IMR-90 (cell line): ENCODE measurements at regions not wholly inside any gene's neighbourhood (a gene's known extent, or its start where the extent isn't known, plus 50 kb on each side); places are given as distances from the start of the nearest gene placed in this dataset.

ENCODE experiments used
- ATAC-seq: fragments of 200-7000 bp; cut with Tn5 transposase; 2 replicates; pipeline ENCODE4 v1.9.1; 2020; ENCODE audit warnings: low read depth, mild to moderate bottlenecking, moderate library complexity
- BruUV-seq: library from RNA; stranded (reverse); fragments of 400-500 nt; replicated peaks from 2 replicates; lab custom pipeline; 2021; lab: Mats Ljungman, UMichigan
- CTCF ChIA-PET: fragments of 300-600 bp; formaldehyde crosslinking; extraction: SDS; loops from one replicate; lab custom pipeline; 2021; ENCODE audit warnings: antibody characterized with exemption; lab: Yijun Ruan, JAX
- POLR2A ChIA-PET: fragments of 300-600 bp; sonication (Branson Sonifier 250); formaldehyde crosslinking; loops from one replicate; lab custom pipeline; 2022; ENCODE audit warnings: antibody characterized with exemption; ENCODE audit not compliant: unreplicated experiment; lab: Charles Lee
- DNase-seq: peaks from one replicate; pipeline ENCODE4 v3.0.0; 2013
- H2AFZ ChIP-seq: replicated peaks from 2 replicates; pipeline ENCODE3; 2013; ENCODE audit warnings: low read length, mild to moderate bottlenecking; ENCODE audit not compliant: poor library complexity
- H2AK5ac ChIP-seq: 2 replicates; pipeline ENCODE4 v1.6.1; 2013; ENCODE audit warnings: low read depth, low read length, inconsistent platforms
- H2AK9ac ChIP-seq: replicated peaks from 2 replicates; pipeline ENCODE3; 2013; ENCODE audit warnings: mild to moderate bottlenecking, low read depth, low read length, moderate library complexity; ENCODE audit not compliant: poor library complexity
- H2BK120ac ChIP-seq: 2 replicates; pipeline ENCODE4 v1.6.1; 2013; ENCODE audit warnings: low read depth, low read length, inconsistent platforms
- H2BK15ac ChIP-seq: 3 replicates; pipeline ENCODE4 v1.6.1; 2013; ENCODE audit warnings: low read depth, low read length, inconsistent platforms
- H2BK20ac ChIP-seq: 2 replicates; pipeline ENCODE4 v1.6.1; 2013; ENCODE audit warnings: low read depth, mild to moderate bottlenecking, inconsistent platforms, low read length, moderate library complexity
- H2BK5ac ChIP-seq: 2 replicates; pipeline ENCODE4 v1.6.1; 2013; ENCODE audit warnings: mild to moderate bottlenecking, low read depth, low read length, inconsistent platforms; ENCODE audit not compliant: poor library complexity, severe bottlenecking
- H3K14ac ChIP-seq: replicated peaks from 2 replicates; pipeline ENCODE4 v1.6.1; 2013; ENCODE audit warnings: low read depth, low read length, inconsistent platforms
- H3K18ac ChIP-seq: 2 replicates; pipeline ENCODE4 v1.6.1; 2013; ENCODE audit warnings: low read depth, low read length, control low read depth
- H3K23ac ChIP-seq: 2 replicates; pipeline ENCODE4 v1.6.1; 2013; ENCODE audit warnings: low read depth, low read length, inconsistent platforms
- H3K27ac ChIP-seq: 2 replicates; pipeline ENCODE4 v1.5.1; 2013; ENCODE audit warnings: mild to moderate bottlenecking, control low read depth, low read length; ENCODE audit not compliant: insufficient read depth
- H3K27me3 ChIP-seq: 2 replicates; pipeline ENCODE4 v1.6.1; 2013; ENCODE audit warnings: low read length; ENCODE audit not compliant: control insufficient read depth, insufficient read depth
- H3K36me3 ChIP-seq: 2 replicates; pipeline ENCODE4 v1.6.1; 2013; ENCODE audit warnings: low read length, mixed read lengths; ENCODE audit not compliant: control insufficient read depth, insufficient read depth
- H3K4ac ChIP-seq: 2 replicates; pipeline ENCODE4 v1.6.1; 2013; ENCODE audit warnings: low read depth, low read length, inconsistent platforms
- H3K4me1 ChIP-seq: 2 replicates; pipeline ENCODE4 v1.6.1; 2013; ENCODE audit warnings: low read length, mixed read lengths; ENCODE audit not compliant: control insufficient read depth, insufficient read depth
- H3K4me2 ChIP-seq: 2 replicates; pipeline ENCODE4 v1.6.1; 2013; ENCODE audit warnings: low read depth, mild to moderate bottlenecking, control low read depth, low read length, moderate library complexity
- H3K4me3 ChIP-seq: 2 replicates; pipeline ENCODE4 v1.5.1; 2013; ENCODE audit warnings: low read depth, mild to moderate bottlenecking, control low read depth, low read length, moderate library complexity; ENCODE audit not compliant: insufficient read depth
- H3K56ac ChIP-seq: 2 replicates; pipeline ENCODE4 v1.6.1; 2013; ENCODE audit warnings: low read length, inconsistent platforms; ENCODE audit not compliant: insufficient read depth; ENCODE audit errors: extremely low read depth
- H3K79me1 ChIP-seq, 2 experiments: 2 replicates each; pipeline ENCODE4 v1.6.1; 2013; ENCODE audit warnings: low read length in 2 of 2, inconsistent platforms in 1 of 2, low read depth in 1 of 2
- H3K9ac ChIP-seq: 2 replicates; pipeline ENCODE4 v1.6.1; 2013; ENCODE audit warnings: low read depth, low read length, control low read depth
- H3K9me1 ChIP-seq: 2 replicates; pipeline ENCODE4 v1.6.1; 2013; ENCODE audit warnings: low read length, inconsistent platforms; ENCODE audit not compliant: insufficient read depth
- H3K9me3 ChIP-seq: 2 replicates; pipeline ENCODE4 v1.6.1; 2013; ENCODE audit warnings: low read length; ENCODE audit not compliant: control insufficient read depth, insufficient read depth
- H4K20me1 ChIP-seq: 2 replicates; pipeline ENCODE4 v1.6.1; 2013; ENCODE audit warnings: low read length, inconsistent platforms; ENCODE audit not compliant: insufficient read depth
- H4K5ac ChIP-seq: 2 replicates; pipeline ENCODE4 v1.6.1; 2013; ENCODE audit warnings: mild to moderate bottlenecking, low read depth, low read length, control low read depth
- H4K8ac ChIP-seq, 2 experiments: 2 replicates each; pipeline ENCODE4 v1.6.1; 2013; ENCODE audit warnings: low read depth in 2 of 2, low read length in 2 of 2, control low read depth in 1 of 2, inconsistent platforms in 1 of 2
- H4K91ac ChIP-seq: 2 replicates; pipeline ENCODE4 v1.6.1; 2013; ENCODE audit warnings: low read depth, low read length, inconsistent platforms; ENCODE audit not compliant: insufficient read depth
- BHLHE40 ChIP-seq: fragments of 150-350 bp; IDR thresholded peaks from 2 replicates; pipeline ENCODE4 v1.6.1; 2016; ENCODE audit warnings: mild to moderate bottlenecking, low read depth, low read length
- CEBPB ChIP-seq: IDR thresholded peaks from 2 replicates; pipeline ENCODE4 v1.6.1; 2012; ENCODE audit warnings: low read depth, low read length, improper control_type of control experiment
- CHD1 ChIP-seq: IDR thresholded peaks from 2 replicates; pipeline ENCODE4 v1.6.1; 2012; ENCODE audit warnings: low read depth, low read length, improper control_type of control experiment
- ELK1 ChIP-seq: fragments of 150-350 bp; IDR thresholded peaks from 2 replicates; pipeline ENCODE4 v1.6.1; 2016; ENCODE audit warnings: low read depth, mild to moderate bottlenecking, low read length, moderate library complexity, borderline replicate concordance
- FOS ChIP-seq: fragments of 150-350 bp; IDR thresholded peaks from 2 replicates; pipeline ENCODE4 v1.6.1; 2016; ENCODE audit warnings: low read depth, low read length
- MAZ ChIP-seq: IDR thresholded peaks from 2 replicates; pipeline ENCODE4 v1.6.1; 2012; ENCODE audit warnings: low read depth, mild to moderate bottlenecking, low read length, improper control_type of control experiment, moderate library complexity, borderline replicate concordance
- MXI1 ChIP-seq: IDR thresholded peaks from 2 replicates; pipeline ENCODE4 v1.6.1; 2012; ENCODE audit warnings: low read depth, mild to moderate bottlenecking, low read length, moderate library complexity, borderline replicate concordance
- NFE2L2 ChIP-seq: fragments of 150-350 bp; IDR thresholded peaks from 2 replicates; pipeline ENCODE4 v1.6.1; 2016; ENCODE audit warnings: low read depth, mild to moderate bottlenecking, low read length
- POLR2A ChIP-seq: IDR thresholded peaks from 2 replicates; pipeline ENCODE4 v1.6.1; 2012; ENCODE audit warnings: mild to moderate bottlenecking, low read depth, low read length
- RAD21 ChIP-seq: IDR thresholded peaks from 2 replicates; pipeline ENCODE4 v1.6.1; 2012; ENCODE audit warnings: low read length, improper control_type of control experiment
- RCOR1 ChIP-seq: IDR thresholded peaks from 2 replicates; pipeline ENCODE4 v1.6.1; 2012; ENCODE audit warnings: mild to moderate bottlenecking, low read length, improper control_type of control experiment; ENCODE audit not compliant: insufficient replicate concordance
- RFX5 ChIP-seq: IDR thresholded peaks from 2 replicates; pipeline ENCODE4 v1.8.0; 2012; ENCODE audit warnings: low read depth, mild to moderate bottlenecking, low read length, moderate library complexity
- SMC3 ChIP-seq: fragments of 150-350 bp; IDR thresholded peaks from 2 replicates; pipeline ENCODE4 v1.6.1; 2016; ENCODE audit warnings: low read depth, mild to moderate bottlenecking, antibody characterized with exemption, low read length, moderate library complexity
- WGBS, 2 experiments: methylation state at CpG; one replicate each; pipeline versions ENCODE4 v1.1.5 to v1.1.7; 2013; ENCODE audit warnings: missing lambda C conversion rate in 2 of 2; ENCODE audit not compliant: insufficient read length in 1 of 2; ENCODE audit errors: extremely low coverage in 2 of 2; 5-methylcytosine and 5-hydroxymethylcytosine counted together
- dilution Hi-C: fragments of 300-500 bp; cut with HindIII; formaldehyde crosslinking; loops from one replicate; pipeline ENCODE4 v1.14.3; 2018; ENCODE audit warnings: low sequenced_read_pairs; ENCODE audit not compliant: unreplicated experiment
- in situ Hi-C: fragments of 300-500 bp; cut with MboI; formaldehyde crosslinking; loops from 3 replicates; pipeline ENCODE4 v1.14.3; 2019; ENCODE audit warnings: low sequenced_read_pairs, inconsistent platforms, mixed read lengths
- intact Hi-C: fragments of 100-400 bp; cut with micrococcal nuclease; formaldehyde crosslinking; loops from 2 replicates; pipeline ENCODE4 v1.10.0; 2022
- TF ChIP-seq, protein P1 (sequence below): fragments of 150-350 bp; IDR thresholded peaks from 2 replicates; pipeline ENCODE4 v1.6.1; 2017; ENCODE audit warnings: mild to moderate bottlenecking, antibody characterized with exemption, low read length, low read depth
- TF ChIP-seq, protein P2 (sequence below): conservative IDR thresholded peaks from 2 replicates; pipeline ENCODE4 v1.5.1; 2012; ENCODE audit warnings: mild to moderate bottlenecking, low read depth, low read length, improper control_type of control experiment

- Histone ChIP-seq H2BK120ac (no peak overlapping the region), H2AK9ac (no peak overlapping the region), H3K14ac (no peak overlapping the region), H3K18ac (no peak overlapping the region; the same call in 1 of the 2 replicates), H3K27ac (no peak overlapping the region), H4K5ac (no peak overlapping the region), H3K4me3 (no peak overlapping the region), H4K8ac (no peak overlapping the region), H3K4me1 (peaks cover 9% of the 10 kb centered on the region), H3K79me1 (no peaks in the 10 kb centered on the region), H3K9me1 (no peaks in the 10 kb centered on the region), H3K4ac (no peak overlapping the region), H3K56ac (no peak overlapping the region), H4K91ac (no peak overlapping the region), H2AFZ (no peak overlapping the region), H3K36me3 (no peaks in the 10 kb centered on the region), H2BK5ac (no peak overlapping the region), H2BK20ac (no peak overlapping the region), H4K20me1 (no peaks in the 10 kb centered on the region), H3K9me3 (no peaks in the 10 kb centered on the region), H3K23ac (no peak overlapping the region), H3K4me2 (no peak overlapping the region), H2BK15ac (no peak overlapping the region), H3K27me3 (peaks cover 2% of the 10 kb centered on the region), H2AK5ac (no peak overlapping the region), H3K9ac (no peak overlapping the region)
- DNase-seq (no peak), ATAC-seq (0 out of 2 replicates have a peak, but pooled peaks have one; percentile 11)
- intact Hi-C loops (no loop called here), dilution Hi-C loops (no loop called here), in situ Hi-C loops (no loop called here)
- CTCF ChIA-PET = no interaction called here
- no peak for TF ChIP-seq RCOR1
- TF ChIP-seq RFX5 = no peak
- no peak for TF ChIP-seq CHD1
- TF ChIP-seq RAD21 = no peak
- TF ChIP-seq FOS = no peak
- no peak for TF ChIP-seq CEBPB
- TF ChIP-seq, protein P1, sequence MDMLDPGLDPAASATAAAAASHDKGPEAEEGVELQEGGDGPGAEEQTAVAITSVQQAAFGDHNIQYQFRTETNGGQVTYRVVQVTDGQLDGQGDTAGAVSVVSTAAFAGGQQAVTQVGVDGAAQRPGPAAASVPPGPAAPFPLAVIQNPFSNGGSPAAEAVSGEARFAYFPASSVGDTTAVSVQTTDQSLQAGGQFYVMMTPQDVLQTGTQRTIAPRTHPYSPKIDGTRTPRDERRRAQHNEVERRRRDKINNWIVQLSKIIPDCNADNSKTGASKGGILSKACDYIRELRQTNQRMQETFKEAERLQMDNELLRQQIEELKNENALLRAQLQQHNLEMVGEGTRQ = no peak
- no peak for TF ChIP-seq ELK1
- TF ChIP-seq MXI1 = no peak
- no peak for TF ChIP-seq BHLHE40
- TF ChIP-seq POLR2A = no peak
- no peak for TF ChIP-seq NFE2L2
- no peak for TF ChIP-seq SMC3
- TF ChIP-seq, protein P2, sequence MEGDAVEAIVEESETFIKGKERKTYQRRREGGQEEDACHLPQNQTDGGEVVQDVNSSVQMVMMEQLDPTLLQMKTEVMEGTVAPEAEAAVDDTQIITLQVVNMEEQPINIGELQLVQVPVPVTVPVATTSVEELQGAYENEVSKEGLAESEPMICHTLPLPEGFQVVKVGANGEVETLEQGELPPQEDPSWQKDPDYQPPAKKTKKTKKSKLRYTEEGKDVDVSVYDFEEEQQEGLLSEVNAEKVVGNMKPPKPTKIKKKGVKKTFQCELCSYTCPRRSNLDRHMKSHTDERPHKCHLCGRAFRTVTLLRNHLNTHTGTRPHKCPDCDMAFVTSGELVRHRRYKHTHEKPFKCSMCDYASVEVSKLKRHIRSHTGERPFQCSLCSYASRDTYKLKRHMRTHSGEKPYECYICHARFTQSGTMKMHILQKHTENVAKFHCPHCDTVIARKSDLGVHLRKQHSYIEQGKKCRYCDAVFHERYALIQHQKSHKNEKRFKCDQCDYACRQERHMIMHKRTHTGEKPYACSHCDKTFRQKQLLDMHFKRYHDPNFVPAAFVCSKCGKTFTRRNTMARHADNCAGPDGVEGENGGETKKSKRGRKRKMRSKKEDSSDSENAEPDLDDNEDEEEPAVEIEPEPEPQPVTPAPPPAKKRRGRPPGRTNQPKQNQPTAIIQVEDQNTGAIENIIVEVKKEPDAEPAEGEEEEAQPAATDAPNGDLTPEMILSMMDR = no peak
- no peak for TF ChIP-seq MAZ
- no TSS peak for BruUV-seq
- WGBS, 2 experiments = no CpG with 5 or more reads among the region's 3 CpGs
- POLR2A ChIA-PET = no interaction called here
These were observed 71.9 kb upstream of the CXADR start for GRCh38 chr21:17440969-17441368.
